ENCODE measurements at regions not wholly inside any gene's neighbourhood (a gene's known extent, or its start where the extent isn't known, plus 50 kb on each side); places are given as distances from the start of the nearest gene placed in this dataset.
"Not testable (repeated sequence)": the region's sequence is repeated elsewhere in the genome, so short reads cannot be mapped to it uniquely, and the experiment has no call there.

DNA sequence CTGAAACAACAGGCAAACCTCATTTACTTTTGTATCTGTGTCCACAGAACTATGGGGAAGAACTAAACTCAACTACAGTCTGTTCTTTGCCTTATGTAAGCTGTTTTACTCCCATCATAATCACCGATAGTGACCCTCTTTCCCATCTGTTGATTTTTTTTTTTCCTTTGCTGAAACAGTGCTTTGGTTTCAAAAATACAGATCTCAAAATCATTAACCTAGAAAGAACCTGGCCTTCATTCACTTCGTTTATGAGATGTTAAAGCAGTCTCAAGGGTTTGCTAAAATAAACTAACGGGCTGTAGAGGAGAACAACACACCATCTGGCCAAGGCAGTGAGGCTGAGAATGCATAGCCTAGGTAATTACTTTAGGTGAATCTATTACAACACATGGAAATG lies 706.6 kb upstream of the ZNF608 start:
- no peak for DNase-seq

DNA sequence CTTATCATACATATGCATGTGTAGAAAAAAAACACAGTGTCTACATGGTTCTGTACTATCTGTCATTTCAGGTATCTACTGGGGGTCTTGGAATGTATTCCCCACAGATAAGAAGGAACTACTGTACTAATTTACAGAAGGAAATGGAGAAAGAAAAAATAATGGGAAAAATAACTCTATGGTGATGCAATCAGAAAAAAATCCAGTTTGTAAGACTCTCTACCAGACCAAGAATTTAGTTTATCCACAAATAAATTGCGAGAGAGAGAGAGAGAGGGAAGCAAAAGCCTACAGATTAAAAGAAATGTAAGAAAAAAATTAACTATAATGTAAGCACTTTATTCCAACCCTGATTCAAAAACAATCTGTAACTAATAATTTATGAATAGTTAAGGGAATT lies 708.6 kb upstream of the ZNF608 start:
- DNase-seq, result no peak

- DNase-seq, result not testable (repeated sequence)
Observed at GRCh38 chr5:125456005-125456404, 709.6 kb upstream of the ZNF608 start.

GRCh38 chr5:125457617-125458016 lies 711.2 kb upstream of the ZNF608 start:
- DNase-seq, result no peak

GRCh38 chr5:125458949-125459348 lies 712.5 kb upstream of the ZNF608 start:
- not testable (repeated sequence) for DNase-seq

DNA sequence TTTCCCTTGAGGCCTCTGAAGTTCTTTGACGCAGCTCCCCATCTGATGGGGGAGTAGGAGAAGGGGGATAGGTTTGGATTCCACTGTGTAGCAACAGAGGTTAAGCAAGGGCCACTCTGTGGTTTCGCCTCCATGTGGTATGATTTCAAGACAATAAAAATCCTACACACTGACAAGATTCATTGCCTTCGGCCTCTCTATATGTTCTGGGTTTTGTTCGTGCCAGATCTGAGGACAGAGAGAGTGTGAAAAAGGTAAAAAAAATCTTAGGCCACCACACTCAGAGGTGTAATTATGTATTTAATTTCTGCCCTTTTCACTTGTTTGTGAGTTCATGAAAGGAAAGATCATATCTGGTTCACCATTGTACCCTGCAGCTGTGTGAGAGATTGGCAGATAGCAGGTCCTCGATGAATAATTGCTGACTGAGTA lies 715.2 kb upstream of the ZNF608 start:
- no peak for DNase-seq

GRCh38 chr5:125463466-125464092 lies 717.1 kb upstream of the ZNF608 start:
- no peak for DNase-seq

GRCh38 chr5:125464847-125465432 lies 718.5 kb upstream of the ZNF608 start:
- no peak for DNase-seq

GRCh38 chr5:125465703-125466102 lies 719.3 kb upstream of the ZNF608 start:
- no peak for DNase-seq

DNA sequence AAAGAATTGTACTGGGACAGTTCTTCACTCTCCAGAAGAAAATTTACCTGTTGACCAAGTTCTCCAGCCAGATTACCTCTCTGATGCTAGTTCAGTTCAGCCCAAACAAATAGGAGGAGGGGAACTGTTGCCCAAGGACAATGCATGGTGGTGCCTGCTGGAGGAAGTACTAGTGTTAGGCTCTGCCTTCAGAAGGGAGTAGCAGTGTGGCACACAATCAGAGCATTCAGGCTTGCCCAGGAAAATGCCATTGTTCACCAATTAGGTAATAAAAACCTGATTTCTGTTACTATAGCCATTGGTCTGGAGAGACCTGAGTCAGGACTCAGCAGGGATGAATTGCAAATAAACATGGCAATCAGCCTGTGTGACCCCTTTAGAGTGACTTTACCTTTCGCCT lies 720.8 kb upstream of the ZNF608 start:
- DNase-seq, result no peak

DNA sequence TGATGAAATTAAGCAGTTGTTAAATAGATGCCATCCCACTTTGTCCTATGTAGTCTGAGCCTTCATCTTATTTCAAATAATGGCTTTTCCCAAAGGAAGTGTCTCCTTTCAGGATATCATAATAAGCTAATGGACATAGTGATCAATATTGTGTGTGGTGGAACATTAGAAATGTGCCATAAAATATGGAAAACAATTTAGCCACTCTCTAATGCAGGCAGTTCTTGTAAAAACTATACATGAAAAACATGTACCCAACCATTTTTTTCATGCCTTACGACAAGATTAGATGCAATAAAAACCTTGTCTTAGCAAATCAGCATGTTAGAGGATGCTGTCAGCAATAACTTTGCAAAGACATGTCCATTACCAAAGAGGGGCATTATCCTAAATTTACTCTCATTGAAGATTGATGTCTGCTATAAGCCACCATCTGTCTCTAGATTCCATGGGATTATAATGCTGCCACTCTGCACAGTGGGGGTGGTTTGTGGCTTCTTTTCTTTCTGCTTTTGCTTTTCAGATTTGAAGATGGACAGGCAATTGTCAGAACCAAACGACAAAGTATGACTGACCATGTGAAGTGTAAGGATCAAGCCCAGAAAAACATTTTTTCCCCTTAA lies 724.0 kb upstream of the ZNF608 start:
- no peak for DNase-seq

GRCh38 chr5:125476901-125477585 lies 730.6 kb upstream of the ZNF608 start:
- no peak for DNase-seq

DNA sequence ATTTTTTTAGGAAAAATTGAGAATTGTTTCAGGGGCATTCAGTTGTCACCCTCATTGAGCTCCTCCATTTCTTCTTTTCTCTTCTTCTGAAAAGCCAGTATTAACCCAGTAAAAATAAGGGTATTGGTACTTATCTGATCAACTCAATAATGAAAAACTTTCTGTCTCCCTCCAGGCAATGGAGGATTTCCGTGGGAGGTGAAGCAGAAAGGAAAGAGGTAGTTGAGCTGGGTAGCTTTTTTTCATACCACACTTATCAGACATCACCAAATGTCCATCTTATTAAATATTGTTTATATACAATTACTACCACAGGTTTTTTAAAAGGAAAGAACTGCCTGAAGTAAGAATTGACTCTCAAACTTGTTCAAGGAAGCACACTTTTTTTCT lies 731.1 kb upstream of the ZNF608 start:
- no peak for DNase-seq

GRCh38 chr5:125478599-125478998 lies 732.2 kb upstream of the ZNF608 start:
- DNase-seq, result no peak

GRCh38 chr5:125480911-125481310 lies 734.5 kb upstream of the ZNF608 start:
- DNase-seq, result no peak

DNA sequence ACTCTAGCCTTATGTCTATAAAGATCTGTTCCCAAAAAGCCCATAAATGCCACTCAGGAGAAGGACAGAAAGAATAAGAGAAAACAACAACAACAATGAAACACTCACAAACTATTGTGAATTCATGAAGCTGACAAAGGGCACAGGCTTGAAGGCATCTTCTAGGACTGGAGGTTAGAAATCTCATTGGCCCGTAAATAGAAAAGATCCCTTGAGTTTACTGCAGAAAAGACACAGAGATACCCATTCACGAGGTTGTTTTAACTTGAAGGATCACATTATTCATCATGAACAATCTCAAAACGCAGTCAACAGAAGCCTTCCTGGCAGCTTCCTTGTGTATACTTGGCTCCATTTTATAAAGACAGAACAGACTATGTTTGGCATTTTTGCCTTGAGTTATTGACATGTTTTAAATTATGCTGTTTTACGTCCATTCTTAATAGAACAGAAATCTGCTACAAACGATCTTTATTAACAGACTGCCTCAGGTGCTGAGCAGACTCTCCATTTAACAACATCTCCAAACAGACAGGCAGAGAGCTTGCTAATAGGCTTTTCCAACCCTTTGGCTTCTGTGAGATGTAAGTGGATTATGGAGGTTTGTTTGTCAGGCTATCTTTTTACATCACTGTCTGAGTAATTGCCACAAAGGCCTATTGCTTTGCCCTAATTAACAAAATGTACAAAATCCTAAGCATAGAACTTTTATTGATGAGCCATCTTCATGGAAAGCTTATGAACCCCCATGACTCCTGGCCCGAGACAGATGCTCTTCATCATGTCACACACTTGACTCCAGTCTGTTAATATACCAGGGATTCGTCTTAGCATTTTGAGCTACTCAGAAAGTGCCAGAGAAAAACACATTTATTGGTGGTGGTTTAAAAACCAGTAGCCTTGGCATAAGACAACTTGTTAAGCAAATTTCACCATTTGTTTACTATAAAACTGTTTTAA lies 735.3 kb upstream of the ZNF608 start:
- DNase-seq, result no peak

GRCh38 chr5:125483609-125484008 lies 737.2 kb upstream of the ZNF608 start:
- DNase-seq, result no peak

- no peak for DNase-seq
Observed at GRCh38 chr5:125484272-125484741, 737.9 kb upstream of the ZNF608 start.

DNA sequence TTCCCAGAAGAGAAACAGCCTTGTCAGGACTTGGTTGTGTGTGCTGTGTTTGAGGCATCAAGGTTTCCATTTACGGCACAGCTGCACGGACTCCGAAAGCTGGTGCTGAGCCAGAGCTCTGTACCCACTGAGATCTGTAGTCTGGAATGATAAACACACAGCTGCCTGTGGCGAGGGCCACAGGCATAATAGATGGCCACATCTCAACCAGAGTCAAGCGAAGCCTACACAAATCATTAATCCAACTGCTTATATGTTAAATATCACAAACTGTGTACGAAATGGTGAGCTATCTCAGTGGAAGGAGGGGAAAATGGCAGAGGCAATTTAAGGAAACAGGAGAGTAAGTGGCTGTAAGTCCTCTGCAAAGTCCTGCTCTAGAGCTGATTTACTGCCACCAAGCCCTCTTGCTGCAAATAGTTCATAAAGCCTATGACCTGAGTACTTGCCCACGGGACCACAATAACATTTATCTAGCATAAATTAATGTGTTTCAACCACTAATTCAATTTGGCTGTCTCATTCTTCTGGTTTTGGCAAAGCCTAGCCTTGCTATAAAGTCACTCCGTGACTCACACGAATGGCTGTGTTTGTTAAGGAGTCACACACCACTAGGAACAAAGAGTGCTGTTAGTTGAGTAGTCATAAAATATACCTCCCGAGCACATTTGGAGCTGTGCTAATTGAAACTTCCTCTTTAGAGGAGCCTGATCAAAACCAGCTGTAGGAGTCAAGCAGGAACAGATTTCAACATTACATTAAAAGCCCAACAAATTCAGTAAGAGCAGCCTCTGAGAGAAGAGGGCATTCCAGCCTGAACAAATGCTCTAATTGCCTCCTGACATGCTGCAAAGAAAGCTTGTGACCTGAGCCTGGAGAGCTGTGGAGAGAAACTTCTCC lies 738.6 kb upstream of the ZNF608 start:
- no peak for DNase-seq

DNA sequence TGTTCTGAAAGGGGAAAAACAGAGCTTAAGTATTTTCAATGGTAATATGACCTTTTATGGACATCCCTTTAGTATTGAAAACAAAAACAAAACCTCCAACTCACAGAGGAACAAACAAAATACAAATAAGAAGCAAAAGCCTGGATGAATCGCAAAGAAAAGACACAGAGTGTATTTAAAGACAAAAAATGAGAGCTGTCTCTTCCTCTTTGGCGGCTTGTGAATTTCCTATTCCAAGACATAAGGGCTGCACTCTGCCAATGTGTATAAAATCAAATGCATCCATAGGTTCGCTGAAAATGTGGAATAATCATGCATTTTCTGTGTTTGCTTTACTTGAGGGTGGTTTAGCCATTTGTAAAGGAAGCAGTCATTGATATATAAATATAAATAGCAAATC lies 739.3 kb upstream of the ZNF608 start:
- no peak for DNase-seq

DNA sequence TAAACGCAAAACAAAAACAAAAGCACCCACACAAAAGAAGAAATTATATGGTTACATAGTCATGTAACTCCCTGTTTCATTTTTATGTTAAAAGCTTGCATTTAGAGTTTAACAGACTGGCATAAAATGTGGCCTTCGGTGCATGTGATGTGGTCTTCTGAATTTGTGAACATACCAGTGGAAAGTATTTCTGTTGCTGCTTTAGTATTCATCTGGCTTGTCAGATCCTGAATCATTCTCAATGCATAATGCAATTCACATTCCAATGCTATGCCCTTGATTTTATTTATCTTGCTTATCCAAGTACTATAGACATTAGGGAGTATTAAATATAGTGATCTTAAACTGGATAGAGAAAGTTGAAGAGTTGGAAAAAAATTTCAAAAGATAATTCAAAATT lies 740.2 kb upstream of the ZNF608 start:
- no peak for DNase-seq

DNA sequence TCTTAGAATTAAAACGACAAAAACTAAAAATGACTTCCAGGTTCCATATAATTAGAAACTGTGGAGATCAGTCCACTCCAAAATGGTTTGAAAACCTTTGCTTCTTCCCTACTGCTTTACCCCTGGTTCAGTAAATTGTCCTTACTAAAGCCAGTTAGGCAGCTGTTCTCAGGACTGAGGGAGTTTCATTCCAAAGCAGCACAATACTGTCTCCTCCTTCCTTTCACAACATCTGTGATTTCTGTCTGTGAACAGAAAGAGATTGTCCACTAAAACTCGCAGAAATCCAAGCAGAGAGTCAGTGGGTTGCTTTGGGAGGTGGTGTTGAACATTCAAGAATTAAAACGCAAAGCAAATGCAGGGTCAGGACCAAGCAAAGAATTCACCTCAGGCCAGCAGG lies 740.8 kb upstream of the ZNF608 start:
- no peak for DNase-seq
